Prostate gland (tissue), 2 donors: ENCODE measurements at regions not wholly inside any gene's neighbourhood (a gene's known extent, or its start where the extent isn't known, plus 50 kb on each side); places are given as distances from the start of the nearest gene placed in this dataset.

Experiments used
- DNase-seq: peaks from one replicate; pipeline ENCODE4 v3.0.0-alpha.2; 2019; ENCODE audit warnings: low spot score
- H3K27ac ChIP-seq, 2 donors: fragments of 200-600 bp; sonication (generic); 2 replicates each; pipeline ENCODE4 v1.5.1; 2017 to 2019
- H3K27me3 ChIP-seq: fragments of 200-600 bp; sonication (generic); replicated peaks from 2 replicates; pipeline ENCODE4 v1.5.1; 2019; ENCODE audit not compliant: insufficient read depth
- H3K36me3 ChIP-seq, 2 donors: fragments of 200-600 bp; sonication (generic); 1 replicate in 1 of 2; 2 replicates in 1 of 2; pipeline versions ENCODE4 v1.5.1 to v1.8.1; 2017 to 2019
- H3K4me1 ChIP-seq: fragments of 200-600 bp; sonication (generic); replicated peaks from 2 replicates; pipeline ENCODE4 v1.5.1; 2019
- H3K4me3 ChIP-seq, 2 donors: fragments of 200-600 bp; sonication (generic); 2 replicates each; pipeline ENCODE4 v1.5.1; 2017 to 2019
- H3K9me3 ChIP-seq: fragments of 200-600 bp; sonication (generic); 2 replicates; pipeline ENCODE4 v1.5.1; 2017
- CTCF ChIP-seq, 4 experiments: fragments of 200-600 bp in 2 of 4; fragments of 450-650 bp in 2 of 4; sonication (generic) in 2 of 4; IDR thresholded peaks; 1 replicate in 3 of 4; 2 replicates in 1 of 4; pipeline ENCODE4 v1.5.1; 2016 to 2019; ENCODE audit warnings: antibody characterized with exemption in 4 of 4, mild to moderate bottlenecking in 2 of 4, moderate library complexity in 2 of 4
- POLR2A ChIP-seq: fragments of 450-650 bp; IDR thresholded peaks from one replicate; pipeline ENCODE4 v1.6.1; 2016; ENCODE audit warnings: antibody characterized with exemption, mild to moderate bottlenecking
- POLR2AphosphoS5 ChIP-seq: sonication (generic); formaldehyde crosslinking; IDR thresholded peaks from one replicate; pipeline ENCODE4 v1.6.1; 2017; ENCODE audit warnings: antibody characterized with exemption
- WGBS: methylation state at CpG from one replicate; pipeline ENCODE4 v1.1.5; 2018; 5-methylcytosine and 5-hydroxymethylcytosine counted together
- intact Hi-C: fragments of 100-400 bp; cut with DNase I; formaldehyde crosslinking; loops from one replicate; pipeline ENCODE4 v1.14.2; 2022

- H3K36me3 ChIP-seq = no peaks in the 10 kb centered on the region
- TF ChIP-seq POLR2AphosphoS5 = no peak
- TF ChIP-seq POLR2A = no peak
- TF ChIP-seq CTCF (IDR thresholded peaks at IDR 0.05) = no peak
- no peaks in the 10 kb centered on the region for H3K27me3 ChIP-seq
- no peaks in the 10 kb centered on the region for H3K9me3 ChIP-seq
- no peaks in the 10 kb centered on the region for H3K4me1 ChIP-seq
- no peak overlapping the region for H3K4me3 ChIP-seq
- no peak for DNase-seq
- intact Hi-C loops = no loop called here
- 48% methylated on average over 5 of the region's 5 CpGs for WGBS
- H3K27ac ChIP-seq = no peak overlapping the region
These were observed 117.2 kb upstream of the SEMA3C start for GRCh38 chr7:81036057-81036456.

- TF ChIP-seq POLR2A (no peak), POLR2AphosphoS5 (no peak), CTCF (IDR thresholded peaks at IDR 0.05) (no peak)
- Histone ChIP-seq H3K4me3 (no peak overlapping the region), H3K4me1 (no peaks in the 10 kb centered on the region), H3K27me3 (no peaks in the 10 kb centered on the region), H3K36me3 (no peaks in the 10 kb centered on the region), H3K9me3 (no peaks in the 10 kb centered on the region), H3K27ac (no peak overlapping the region)
- intact Hi-C loops = no loop called here
- DNase-seq = no peak
- WGBS = 79% methylated on average over 3 of the region's 3 CpGs
These were observed 113.1 kb upstream of the SEMA3C start for GRCh38 chr7:81031996-81032395.

- H3K9me3 ChIP-seq = no peaks in the 10 kb centered on the region
- intact Hi-C loops = no loop called here
- no peaks in the 10 kb centered on the region for H3K4me1 ChIP-seq
- TF ChIP-seq POLR2AphosphoS5 = no peak
- TF ChIP-seq POLR2A = no peak
- TF ChIP-seq CTCF (IDR thresholded peaks at IDR 0.05) = no peak
- no peaks in the 10 kb centered on the region for H3K27me3 ChIP-seq
- H3K27ac ChIP-seq = no peak overlapping the region
- 66% methylated on average over 2 of the region's 2 CpGs for WGBS
- no peak overlapping the region for H3K4me3 ChIP-seq
- H3K36me3 ChIP-seq = no peaks in the 10 kb centered on the region
- no peak for DNase-seq
These were observed 112.4 kb upstream of the SEMA3C start for GRCh38 chr7:81031243-81031642.

DNA sequence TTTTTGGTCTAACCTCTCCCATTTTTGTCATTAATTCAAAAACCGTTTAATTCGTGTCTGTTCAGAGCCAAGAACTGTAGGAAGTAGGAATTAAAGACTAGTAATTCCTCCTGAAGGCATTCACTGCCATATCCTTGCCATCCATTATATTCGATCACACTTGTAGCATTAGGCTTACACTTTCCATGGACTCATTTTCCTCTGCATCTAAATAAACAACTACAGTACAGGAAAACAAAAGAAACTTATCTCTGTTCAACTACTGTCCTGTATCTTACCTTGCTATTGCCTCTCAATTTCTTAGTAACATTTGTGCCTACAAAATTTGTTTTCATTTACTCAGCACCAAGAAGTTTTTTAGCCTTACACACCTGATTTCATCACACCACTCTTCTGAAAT, 111.6 kb upstream of the SEMA3C start:
- Histone ChIP-seq H3K27me3 (no peaks in the 10 kb centered on the region), H3K4me1 (no peaks in the 10 kb centered on the region), H3K27ac (no peak overlapping the region), H3K36me3 (no peaks in the 10 kb centered on the region), H3K4me3 (no peak overlapping the region), H3K9me3 (no peaks in the 10 kb centered on the region)
- no peak for DNase-seq
- 83% methylated on average over 3 of the region's 3 CpGs for WGBS
- TF ChIP-seq POLR2A = no peak
- no peak for TF ChIP-seq POLR2AphosphoS5
- intact Hi-C loops = no loop called here

GRCh38 chr7:81029511-81029910, 110.7 kb upstream of the SEMA3C start:
- Histone ChIP-seq H3K4me1 (no peaks in the 10 kb centered on the region), H3K4me3 (no peak overlapping the region), H3K9me3 (no peaks in the 10 kb centered on the region), H3K27me3 (no peaks in the 10 kb centered on the region), H3K36me3 (no peaks in the 10 kb centered on the region), H3K27ac (no peak overlapping the region)
- no peak for TF ChIP-seq POLR2AphosphoS5
- TF ChIP-seq CTCF (IDR thresholded peaks at IDR 0.05) = no peak
- no peak for TF ChIP-seq POLR2A
- intact Hi-C loops = no loop called here
- WGBS = 80% methylated on average over 3 of the region's 3 CpGs
- DNase-seq = no peak
